Central memory CD8-positive, alpha-beta T cell (primary cell): ENCODE measurements at regions not wholly inside any gene's neighbourhood (a gene's known extent, or its start where the extent isn't known, plus 50 kb on each side); places are given as distances from the start of the nearest gene placed in this dataset.

Source experiments
- ATAC-seq: fragments of 150-1000 bp; cut with Tn5 transposase; replicated peaks from 2 replicates; pipeline ENCODE4 v1.10.0; 2022; ENCODE audit warnings: mild to moderate bottlenecking, moderate FRiP score, moderate number of reproducible peaks; ENCODE audit not compliant: poor library complexity, severe bottlenecking; ENCODE audit errors: extremely low read depth
- DNase-seq, 2 donors: peaks; one replicate each; pipeline ENCODE4 v3.0.0; 2021; ENCODE audit warnings: low spot score in 2 of 2
- H3K27ac Mint-ChIP-seq: one replicate; pipeline ENCODE4 v1.8.0; 2022; ENCODE audit warnings: low read depth, mild to moderate bottlenecking, moderate library complexity, mixed read lengths
- H3K27me3 Mint-ChIP-seq: one replicate; pipeline ENCODE4 v1.8.0; 2022; ENCODE audit warnings: mixed read lengths
- H3K36me3 Mint-ChIP-seq: one replicate; pipeline ENCODE4 v1.8.0; 2022; ENCODE audit warnings: mild to moderate bottlenecking, moderate library complexity, mixed read lengths; ENCODE audit not compliant: insufficient read depth
- H3K4me1 Mint-ChIP-seq: one replicate; pipeline ENCODE4 v1.8.0; 2022; ENCODE audit warnings: mixed read lengths
- H3K4me3 Mint-ChIP-seq: one replicate; pipeline ENCODE4 v1.8.0; 2022; ENCODE audit warnings: mild to moderate bottlenecking, moderate library complexity, mixed read lengths
- H3K9me3 Mint-ChIP-seq: one replicate; pipeline ENCODE4 v1.8.0; 2022; ENCODE audit warnings: mixed read lengths

DNA sequence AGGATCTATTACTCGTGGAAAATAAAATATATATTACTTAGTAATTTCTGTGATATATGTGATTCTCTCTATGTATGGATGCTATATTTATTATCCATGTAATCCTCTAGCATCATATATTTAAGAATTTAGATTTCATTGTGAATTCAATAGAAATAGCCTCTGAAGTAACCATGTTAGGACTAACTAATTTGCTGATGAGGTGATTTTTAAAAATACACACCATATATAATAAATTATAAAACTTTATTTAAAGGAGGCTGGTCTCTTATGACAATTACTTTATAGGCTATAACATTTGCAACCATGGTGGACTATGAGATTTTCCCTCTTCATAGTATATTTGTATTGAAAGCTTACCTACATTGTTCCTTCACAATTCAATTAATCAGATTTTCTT, 424.9 kb upstream of the MGAT4C start:
- Mint-ChIP-seq H3K4me1 (no peaks in the 10 kb centered on the region), H3K4me3 (no peak overlapping the region), H3K27me3 (no peaks in the 10 kb centered on the region), H3K27ac (no peak overlapping the region), H3K36me3 (no peaks in the 10 kb centered on the region), H3K9me3 (peaks cover 15% of the 10 kb centered on the region)
- DNase-seq (no peak), ATAC-seq (no peak)

DNA sequence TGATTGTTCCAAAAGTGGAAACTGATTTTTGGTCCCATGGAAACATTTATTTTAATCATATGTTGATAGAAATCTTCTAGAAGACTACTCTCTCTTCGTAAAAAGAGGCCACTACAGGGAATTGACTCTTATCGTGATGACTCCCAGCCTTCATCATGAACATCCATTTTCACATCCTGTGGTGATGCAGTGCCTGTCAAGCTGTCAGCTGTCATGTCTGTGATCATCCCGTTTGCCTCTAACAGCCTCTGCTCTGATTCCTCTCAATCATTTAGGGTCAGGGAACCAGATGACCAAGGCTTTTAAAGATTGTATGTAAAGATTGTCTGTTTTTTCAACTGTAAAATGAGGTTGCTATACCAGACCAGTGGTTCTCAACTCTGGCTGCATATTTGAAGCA, 419.0 kb upstream of the MGAT4C start:
- Mint-ChIP-seq H3K27me3 (no peaks in the 10 kb centered on the region), H3K9me3 (peaks cover 18% of the 10 kb centered on the region), H3K4me1 (no peaks in the 10 kb centered on the region), H3K27ac (no peak overlapping the region), H3K4me3 (no peak overlapping the region), H3K36me3 (no peaks in the 10 kb centered on the region)
- ATAC-seq (no peak), DNase-seq (no peak)

DNA sequence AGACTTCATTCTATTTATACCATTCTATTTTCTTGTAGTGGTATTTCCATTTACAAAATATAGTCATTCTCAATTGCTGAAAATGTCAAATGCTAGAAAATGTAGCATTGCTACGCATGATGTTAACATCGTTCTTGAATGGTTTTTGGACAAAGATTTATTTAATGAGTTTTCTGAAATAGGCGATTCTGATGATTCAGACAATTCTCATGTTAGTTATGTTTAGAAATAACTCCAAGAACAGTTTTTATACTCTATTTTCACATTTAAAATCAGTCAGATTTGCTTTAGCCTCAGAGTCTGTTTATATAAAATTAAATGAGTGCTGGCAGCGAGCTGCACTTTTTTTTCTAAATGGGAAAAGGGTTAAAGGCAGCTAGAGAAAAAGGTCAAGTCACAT, 414.8 kb upstream of the MGAT4C start:
- H3K27ac Mint-ChIP-seq = no peak overlapping the region

DNA sequence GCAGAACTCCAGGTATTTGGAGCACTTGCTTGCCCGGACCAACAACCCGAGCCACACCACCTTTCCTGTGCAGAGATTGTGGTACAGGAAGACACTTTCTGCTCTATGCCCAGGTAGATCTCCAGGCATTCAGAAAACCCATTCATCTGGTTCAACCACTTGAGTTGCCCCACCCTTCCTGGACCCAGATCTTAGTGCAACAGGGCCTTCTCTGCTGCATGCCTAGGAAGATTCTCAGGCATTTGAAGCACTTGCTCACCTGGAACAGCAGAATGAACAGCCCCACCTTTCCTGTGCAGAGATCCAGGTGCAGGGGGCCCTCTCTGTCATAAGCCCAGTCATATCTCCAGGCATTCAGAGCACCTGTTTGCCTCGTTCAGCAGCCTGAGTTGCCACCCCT, 412.8 kb upstream of the MGAT4C start:
- Mint-ChIP-seq H3K9me3 (peaks cover 22% of the 10 kb centered on the region), H3K36me3 (no peaks in the 10 kb centered on the region), H3K4me1 (no peaks in the 10 kb centered on the region), H3K27me3 (no peaks in the 10 kb centered on the region), H3K27ac (no peak overlapping the region), H3K4me3 (no peak overlapping the region)
- ATAC-seq = no peak
- no peak for DNase-seq

More for the DNA sequence above, 414.8 kb upstream of the MGAT4C start:
- H3K4me1 Mint-ChIP-seq = no peaks in the 10 kb centered on the region
- peaks cover 22% of the 10 kb centered on the region for H3K9me3 Mint-ChIP-seq
- ATAC-seq = no peak
- DNase-seq = no peak
- H3K27me3 Mint-ChIP-seq = no peaks in the 10 kb centered on the region
- no peaks in the 10 kb centered on the region for H3K36me3 Mint-ChIP-seq
- no peak overlapping the region for H3K4me3 Mint-ChIP-seq

DNA sequence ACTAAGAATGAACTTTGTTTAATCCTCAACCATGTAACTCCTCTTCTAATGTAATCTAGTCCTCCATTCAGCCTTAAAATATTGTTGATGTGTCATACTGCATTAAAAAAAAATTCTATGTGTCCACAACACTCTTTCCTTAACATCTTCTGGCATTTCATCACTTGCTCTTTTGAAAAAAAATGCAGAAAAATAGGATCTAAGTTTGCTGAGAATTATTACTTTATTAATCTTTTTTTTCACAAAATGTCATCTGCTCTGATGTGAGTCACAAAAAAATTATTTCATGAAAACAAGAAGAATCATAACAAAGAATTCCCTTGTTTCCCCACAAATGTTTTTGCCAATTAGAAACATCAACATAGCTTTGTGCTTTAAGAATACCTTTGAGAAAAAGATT, 410.1 kb upstream of the MGAT4C start:
- H3K27ac Mint-ChIP-seq = no peak overlapping the region

DNA sequence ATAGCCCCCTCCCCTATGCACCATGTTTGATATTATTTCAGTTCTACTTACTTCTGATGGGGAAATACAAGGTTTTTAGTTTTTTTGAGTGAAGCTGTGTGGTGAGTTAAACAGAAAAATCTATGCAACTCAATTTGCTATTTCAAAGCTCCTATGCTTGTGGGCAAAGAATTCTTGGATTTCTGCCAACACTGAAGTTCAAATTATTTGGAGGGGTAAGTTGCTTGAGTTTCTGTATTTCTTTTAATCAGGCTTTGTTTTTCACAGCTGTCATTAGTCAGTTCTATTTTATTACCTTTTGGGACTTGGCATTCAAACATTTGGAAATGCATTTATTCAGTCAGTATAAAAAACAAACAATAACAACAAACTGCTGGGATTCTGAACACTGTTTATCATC, 407.5 kb upstream of the MGAT4C start:
- Mint-ChIP-seq H3K27me3 (no peaks in the 10 kb centered on the region), H3K4me3 (no peak overlapping the region), H3K4me1 (no peaks in the 10 kb centered on the region), H3K36me3 (no peaks in the 10 kb centered on the region), H3K9me3 (peaks cover 5% of the 10 kb centered on the region), H3K27ac (no peak overlapping the region)
- DNase-seq = no peak
- ATAC-seq = no peak

More for the DNA sequence above, 410.1 kb upstream of the MGAT4C start:
- ATAC-seq = no peak
- no peak for DNase-seq
- Mint-ChIP-seq H3K27me3 (no peaks in the 10 kb centered on the region), H3K9me3 (peaks cover 12% of the 10 kb centered on the region), H3K36me3 (no peaks in the 10 kb centered on the region), H3K4me1 (no peaks in the 10 kb centered on the region), H3K4me3 (no peak overlapping the region)

DNA sequence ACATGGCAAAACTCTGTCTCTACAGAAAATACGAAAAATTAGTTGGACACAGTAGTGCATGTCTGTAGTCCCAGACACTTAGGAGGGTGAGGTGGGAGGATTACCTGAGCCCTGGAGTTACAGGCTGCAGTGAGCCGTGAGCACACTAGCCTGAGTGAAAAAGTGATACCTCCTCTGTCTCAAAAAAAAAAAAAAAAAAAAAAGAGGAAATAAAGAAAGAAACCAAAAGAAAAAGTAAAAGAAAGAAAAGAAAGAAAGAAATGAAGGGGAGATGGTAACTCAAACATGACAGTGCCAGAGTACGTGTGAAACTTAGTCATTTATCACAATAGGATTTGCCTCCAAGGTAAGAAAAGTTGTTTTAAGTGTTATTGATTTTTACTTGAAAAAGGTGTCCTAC, 407.0 kb upstream of the MGAT4C start:
- no peaks in the 10 kb centered on the region for H3K36me3 Mint-ChIP-seq
- ATAC-seq (no peak), DNase-seq (no peak)
- H3K9me3 Mint-ChIP-seq = peaks cover 3% of the 10 kb centered on the region
- H3K27me3 Mint-ChIP-seq = no peaks in the 10 kb centered on the region
- no peaks in the 10 kb centered on the region for H3K4me1 Mint-ChIP-seq
- no peak overlapping the region for H3K27ac Mint-ChIP-seq
- no peak overlapping the region for H3K4me3 Mint-ChIP-seq

DNA sequence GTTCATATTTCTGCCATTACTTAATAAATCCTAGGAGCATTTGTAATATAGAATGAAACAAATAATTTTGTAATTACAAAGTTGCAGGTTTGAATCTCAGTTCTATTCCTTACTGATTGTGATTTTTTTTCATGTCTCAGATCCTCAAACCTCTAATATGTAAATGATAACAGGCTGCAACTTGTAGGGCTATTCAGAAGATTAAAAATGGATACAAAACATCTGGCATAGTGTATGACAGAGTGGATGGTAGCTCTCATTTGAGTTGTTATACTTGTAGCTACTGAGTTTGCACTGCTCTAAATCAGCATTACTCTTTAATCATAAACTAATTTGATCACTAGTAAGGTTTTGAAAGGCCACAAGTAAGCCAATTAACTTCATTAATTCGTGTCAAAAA, 406.3 kb upstream of the MGAT4C start:
- Mint-ChIP-seq H3K4me1 (no peaks in the 10 kb centered on the region), H3K27me3 (no peaks in the 10 kb centered on the region), H3K4me3 (no peak overlapping the region), H3K9me3 (no peaks in the 10 kb centered on the region), H3K36me3 (no peaks in the 10 kb centered on the region), H3K27ac (no peak overlapping the region)
- no peak for ATAC-seq
- no peak for DNase-seq

DNA sequence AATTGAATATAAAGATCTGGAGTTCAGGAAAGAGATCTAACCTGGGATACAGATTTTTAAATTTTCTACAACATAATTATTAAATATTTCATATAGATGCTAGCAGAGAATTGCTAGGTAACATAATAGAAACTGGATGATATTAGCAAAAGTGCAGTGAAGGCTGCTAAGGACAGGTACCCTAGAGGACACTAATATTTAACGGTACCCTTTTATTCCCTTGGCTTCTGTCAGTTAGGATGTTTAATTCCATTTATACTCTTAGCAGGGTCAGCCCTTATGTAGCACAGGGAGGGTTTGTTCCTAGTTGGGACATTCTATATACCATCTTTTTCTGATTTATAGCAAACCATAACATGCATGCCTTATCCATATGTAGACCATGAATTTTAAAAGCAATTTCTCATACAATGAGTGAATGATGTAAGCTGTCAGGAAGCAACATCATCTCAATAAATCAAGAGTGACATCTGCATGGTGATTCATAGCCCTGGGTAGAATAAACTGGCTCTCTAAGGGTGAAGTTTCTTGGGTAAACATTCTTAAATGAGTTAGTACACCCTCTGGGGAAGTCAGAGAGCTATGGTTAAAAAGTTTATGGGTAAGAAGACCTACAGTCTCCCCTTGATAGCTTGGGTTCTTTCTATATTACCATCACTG, 404.4 kb upstream of the MGAT4C start:
- no peak overlapping the region for H3K27ac Mint-ChIP-seq
- DNase-seq (no peak), ATAC-seq (no peak)
- no peaks in the 10 kb centered on the region for H3K9me3 Mint-ChIP-seq
- no peaks in the 10 kb centered on the region for H3K4me1 Mint-ChIP-seq
- no peaks in the 10 kb centered on the region for H3K27me3 Mint-ChIP-seq
- H3K36me3 Mint-ChIP-seq = no peaks in the 10 kb centered on the region
- H3K4me3 Mint-ChIP-seq = no peak overlapping the region

DNA sequence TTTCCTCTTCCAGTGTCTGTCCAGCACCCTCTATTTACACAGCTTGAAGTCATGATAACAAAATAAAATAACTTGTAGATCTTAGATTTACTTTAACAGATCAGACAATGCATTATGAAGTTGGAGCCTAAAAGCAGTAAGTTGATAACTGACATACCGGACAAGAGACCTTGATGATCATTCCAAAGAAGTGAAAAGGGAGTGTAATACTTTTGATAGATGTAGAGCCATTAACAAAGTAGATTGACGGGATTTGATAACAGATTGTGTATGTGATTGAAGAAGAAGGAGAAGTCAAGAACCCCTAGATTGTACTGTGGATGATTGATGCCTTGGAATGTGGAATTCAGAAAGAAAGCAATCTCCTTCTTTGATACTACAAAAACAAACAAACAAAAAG, 403.8 kb upstream of the MGAT4C start:
- DNase-seq (no peak), ATAC-seq (no peak)
- H3K36me3 Mint-ChIP-seq = no peaks in the 10 kb centered on the region
- no peak overlapping the region for H3K4me3 Mint-ChIP-seq
- no peaks in the 10 kb centered on the region for H3K27me3 Mint-ChIP-seq
- H3K27ac Mint-ChIP-seq = no peak overlapping the region
- peaks cover 6% of the 10 kb centered on the region for H3K9me3 Mint-ChIP-seq
- H3K4me1 Mint-ChIP-seq = no peaks in the 10 kb centered on the region

DNA sequence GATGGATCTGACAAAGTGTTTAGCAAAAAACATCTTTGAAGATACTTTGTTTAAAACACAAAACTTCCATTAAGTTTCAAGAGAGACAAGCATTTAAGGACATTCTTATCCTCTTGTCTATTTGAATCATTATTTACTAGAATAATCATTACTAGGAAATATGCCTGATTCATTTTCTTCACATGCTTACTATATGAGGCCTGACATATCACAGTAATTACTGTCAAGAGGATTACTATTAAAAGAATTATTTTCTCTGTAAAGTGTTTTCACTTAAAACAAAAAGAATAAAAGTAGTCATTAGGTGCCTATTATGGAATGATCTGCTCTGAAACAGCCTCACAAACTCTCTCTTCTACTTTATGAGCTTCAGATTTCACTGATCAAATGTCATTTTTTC, 402.1 kb upstream of the MGAT4C start:
- Mint-ChIP-seq H3K4me1 (no peaks in the 10 kb centered on the region), H3K4me3 (no peak overlapping the region), H3K27ac (no peak overlapping the region), H3K36me3 (no peaks in the 10 kb centered on the region), H3K27me3 (no peaks in the 10 kb centered on the region), H3K9me3 (peaks cover 6% of the 10 kb centered on the region)
- no peak for ATAC-seq
- DNase-seq = no peak

DNA sequence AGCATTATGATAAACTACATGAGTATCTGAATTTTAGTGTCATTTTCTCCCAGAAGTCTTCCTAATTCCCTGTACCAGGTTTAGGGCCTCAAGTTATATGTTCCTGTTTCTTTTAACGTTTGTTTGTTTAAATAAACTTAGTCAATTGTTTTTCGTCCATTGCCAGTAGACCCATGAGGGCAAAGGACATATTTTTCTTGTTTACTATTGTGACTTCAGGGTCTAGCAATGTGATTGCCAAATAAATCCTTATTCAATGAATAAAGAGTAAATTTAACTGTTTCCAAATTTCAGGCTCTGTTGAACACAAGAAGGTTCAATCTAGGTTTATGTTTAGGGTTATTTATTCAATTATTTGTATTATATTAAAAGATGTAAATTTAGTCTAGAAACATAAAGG, 391.6 kb upstream of the MGAT4C start:
- Mint-ChIP-seq H3K36me3 (no peaks in the 10 kb centered on the region), H3K4me1 (no peaks in the 10 kb centered on the region), H3K9me3 (no peaks in the 10 kb centered on the region), H3K27me3 (no peaks in the 10 kb centered on the region), H3K27ac (no peak overlapping the region), H3K4me3 (no peak overlapping the region)
- ATAC-seq = no peak
- no peak for DNase-seq

DNA sequence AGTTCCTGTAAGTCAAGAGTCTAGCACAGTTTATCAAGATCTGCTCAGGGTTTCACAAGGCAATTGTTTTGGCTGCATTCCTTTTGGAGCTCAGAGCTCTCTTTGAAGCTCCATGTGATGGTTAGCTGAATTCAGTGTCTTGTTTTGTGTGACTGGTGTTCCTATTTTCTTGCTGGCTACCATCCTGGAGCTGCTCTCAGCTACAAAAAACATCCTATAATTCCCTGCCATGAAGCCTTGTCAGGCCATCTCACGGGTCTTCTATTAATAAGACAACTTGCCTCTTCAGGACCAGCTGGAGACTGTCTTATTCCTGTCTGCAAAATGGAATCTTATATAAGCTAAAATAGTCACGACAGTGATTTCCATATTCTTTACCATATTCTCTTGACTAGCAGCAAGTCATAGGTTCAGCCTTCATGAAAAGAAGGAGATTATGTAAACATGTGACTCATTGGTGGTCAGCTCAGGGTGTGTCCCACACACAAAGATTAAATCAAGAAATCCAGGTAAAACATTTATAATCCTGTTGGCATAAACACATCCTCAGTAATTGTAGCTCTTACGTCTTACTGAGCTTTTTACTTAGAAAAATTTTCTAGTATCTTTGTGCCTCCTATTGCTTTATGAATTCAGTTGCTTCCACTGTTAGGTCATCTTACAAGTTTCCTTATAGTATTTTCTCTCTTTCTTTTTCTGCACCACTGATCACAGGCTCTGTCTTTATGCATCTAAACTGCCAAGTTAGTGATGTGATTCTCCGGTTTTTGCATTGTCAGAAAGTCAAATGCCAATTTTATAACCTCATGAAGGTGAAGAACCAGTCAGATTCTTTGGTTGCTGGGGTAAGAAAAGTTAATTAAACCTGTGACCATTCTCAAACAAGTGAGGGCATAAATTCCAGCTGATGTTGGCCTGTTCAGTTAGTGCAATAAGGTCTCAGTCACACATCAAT, 378.5 kb upstream of the MGAT4C start:
- ATAC-seq (no peak), DNase-seq (no peak)
- Mint-ChIP-seq H3K27me3 (no peaks in the 10 kb centered on the region), H3K27ac (no peak overlapping the region), H3K4me3 (no peak overlapping the region), H3K9me3 (peaks cover 9% of the 10 kb centered on the region), H3K36me3 (no peaks in the 10 kb centered on the region), H3K4me1 (no peaks in the 10 kb centered on the region)
